Endodermal cell (in vitro differentiated cells): ENCODE measurements at regions not wholly inside any gene's neighbourhood (a gene's known extent, or its start where the extent isn't known, plus 50 kb on each side); places are given as distances from the start of the nearest gene placed in this dataset.

Source experiments
- DNase-seq: peaks from one replicate; pipeline ENCODE4 v3.0.0-alpha.2; 2017
- H3K27ac ChIP-seq: 2 replicates; pipeline ENCODE4 v1.5.1; 2013; ENCODE audit warnings: mild to moderate bottlenecking, low read depth, low read length, moderate library complexity
- H3K27me3 ChIP-seq: 2 replicates; pipeline ENCODE4 v1.6.1; 2013; ENCODE audit warnings: mild to moderate bottlenecking, low read length, moderate library complexity; ENCODE audit not compliant: insufficient read depth, control insufficient read depth, poor library complexity, severe bottlenecking
- H3K36me3 ChIP-seq: 2 replicates; pipeline ENCODE4 v1.7.0; 2013; ENCODE audit warnings: mild to moderate bottlenecking, low read length, moderate library complexity; ENCODE audit not compliant: control insufficient read depth, insufficient read depth
- H3K4me1 ChIP-seq: one replicate; pipeline ENCODE4 v1.7.0; 2013; ENCODE audit warnings: low read length; ENCODE audit not compliant: control insufficient read depth, insufficient read depth
- H3K4me3 ChIP-seq: 2 replicates; pipeline ENCODE4 v1.5.1; 2013; ENCODE audit warnings: mild to moderate bottlenecking, low read length, moderate library complexity
- H3K9ac ChIP-seq: 2 replicates; pipeline ENCODE4 v1.6.1; 2013; ENCODE audit warnings: mild to moderate bottlenecking, low read length, moderate library complexity; ENCODE audit not compliant: poor library complexity, severe bottlenecking; ENCODE audit errors: extremely low read depth
- H3K9me3 ChIP-seq: 2 replicates; pipeline ENCODE4 v1.6.1; 2013; ENCODE audit warnings: mild to moderate bottlenecking, low read length, moderate library complexity; ENCODE audit not compliant: control insufficient read depth
- H3K27ac Mint-ChIP-seq: 2 replicates; pipeline ENCODE4 v1.8.0; 2020; ENCODE audit warnings: mixed read lengths
- H3K27me3 Mint-ChIP-seq: 2 replicates; pipeline ENCODE4 v1.8.0; 2021; ENCODE audit warnings: mild to moderate bottlenecking, mixed read lengths; ENCODE audit not compliant: insufficient read depth
- H3K36me3 Mint-ChIP-seq: 2 replicates; pipeline ENCODE4 v1.8.0; 2020; ENCODE audit warnings: low read depth, mixed read lengths
- H3K4me1 Mint-ChIP-seq: 2 replicates; pipeline ENCODE4 v1.8.0; 2020; ENCODE audit warnings: mixed read lengths
- H3K4me3 Mint-ChIP-seq: 2 replicates; pipeline ENCODE4 v1.8.0; 2020; ENCODE audit warnings: mild to moderate bottlenecking, moderate library complexity, mixed read lengths
- H3K9me3 Mint-ChIP-seq: 2 replicates; pipeline ENCODE4 v1.8.0; 2020; ENCODE audit warnings: mild to moderate bottlenecking, mixed read lengths
- CTCF ChIP-seq: fragments of 200-600 bp; sonication (generic); conservative IDR thresholded peaks from 2 replicates; pipeline ENCODE4 v1.5.0; 2021; ENCODE audit warnings: antibody characterized with exemption, mild to moderate bottlenecking
- WGBS, 2 experiments: methylation state at CpG; one replicate each; pipeline versions ENCODE4 v1.1.5 to v1.1.7; 2013; ENCODE audit warnings: missing lambda C conversion rate in 2 of 2, mixed read lengths in 1 of 2; ENCODE audit not compliant: insufficient coverage in 1 of 2, insufficient read length in 1 of 2; 5-methylcytosine and 5-hydroxymethylcytosine counted together

GRCh38 chr2:149652526-149652925, 65.0 kb upstream of the MMADHC start:
- no peaks in the 10 kb centered on the region for H3K36me3 ChIP-seq
- Mint-ChIP-seq H3K27ac (no peak overlapping the region), H3K4me1 (peaks cover 36% of the 10 kb centered on the region), H3K27me3 (no peaks in the 10 kb centered on the region), H3K36me3 (peaks cover 7% of the 10 kb centered on the region), H3K9me3 (peaks cover 32% of the 10 kb centered on the region), H3K4me3 (no peak overlapping the region)
- H3K9me3 ChIP-seq = peaks cover 31% of the 10 kb centered on the region
- no peak for DNase-seq
- H3K27ac ChIP-seq = no peak overlapping the region
- H3K4me3 ChIP-seq = peak overlapping the region; percentile 27
- no peak overlapping the region for H3K9ac ChIP-seq
- H3K27me3 ChIP-seq = no peaks in the 10 kb centered on the region
- TF ChIP-seq CTCF = no peak
- 89 to 100% methylated on average over 1 to 3 of the region's 3 CpGs for WGBS, 2 experiments
- peaks cover 6% of the 10 kb centered on the region for H3K4me1 ChIP-seq

- Mint-ChIP-seq H3K4me1 (peaks cover 28% of the 10 kb centered on the region), H3K9me3 (peaks cover 32% of the 10 kb centered on the region), H3K27ac (no peak overlapping the region), H3K36me3 (peaks cover 7% of the 10 kb centered on the region), H3K4me3 (no peak overlapping the region), H3K27me3 (no peaks in the 10 kb centered on the region)
- H3K4me1 ChIP-seq = peaks cover 4% of the 10 kb centered on the region
- no peaks in the 10 kb centered on the region for H3K27me3 ChIP-seq
- H3K9ac ChIP-seq = no peak overlapping the region
- H3K9me3 ChIP-seq = peaks cover 31% of the 10 kb centered on the region
- H3K27ac ChIP-seq = no peak overlapping the region
- TF ChIP-seq CTCF = no peak
- no peak for DNase-seq
- H3K4me3 ChIP-seq = peak overlapping the region; percentile 56
- 89 to 96% methylated on average over 6 of the region's 6 CpGs for WGBS, 2 experiments
- H3K36me3 ChIP-seq = no peaks in the 10 kb centered on the region
Observed at GRCh38 chr2:149651229-149651628, 63.7 kb upstream of the MMADHC start.

DNA sequence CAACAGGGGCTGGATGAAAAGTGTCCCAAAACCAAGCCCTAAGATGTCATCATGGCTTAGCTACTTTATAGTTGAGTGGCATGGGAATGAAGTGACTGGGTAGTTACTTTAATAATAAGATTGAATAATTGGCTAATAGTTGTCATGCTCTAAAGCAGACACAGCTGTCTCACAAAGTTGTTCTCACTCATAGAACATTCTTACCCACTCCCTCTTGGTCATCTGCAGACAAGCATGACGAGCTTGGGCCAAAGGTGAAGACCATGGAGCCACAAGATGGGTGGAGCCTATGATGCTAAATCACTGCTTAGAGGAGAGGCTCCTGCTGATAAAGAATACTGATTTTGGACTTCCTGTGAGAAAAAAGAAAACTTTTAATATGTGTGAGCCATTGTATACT, 62.4 kb upstream of the MMADHC start:
- H3K36me3 ChIP-seq = no peaks in the 10 kb centered on the region
- Mint-ChIP-seq H3K4me1 (peaks cover 28% of the 10 kb centered on the region), H3K9me3 (peaks cover 24% of the 10 kb centered on the region), H3K27me3 (no peaks in the 10 kb centered on the region), H3K27ac (no peak overlapping the region), H3K36me3 (peaks cover 7% of the 10 kb centered on the region), H3K4me3 (no peak overlapping the region)
- WGBS, 2 experiments = 84% methylated on average over 1 of the region's 1 CpG; no CpG with 5 or more reads in 1 of the 2 experiments
- no peak overlapping the region for H3K27ac ChIP-seq
- H3K4me1 ChIP-seq = peaks cover 4% of the 10 kb centered on the region
- peak overlapping the region; percentile 56 for H3K4me3 ChIP-seq
- no peaks in the 10 kb centered on the region for H3K27me3 ChIP-seq
- no peak overlapping the region for H3K9ac ChIP-seq
- no peak for DNase-seq
- peaks cover 23% of the 10 kb centered on the region for H3K9me3 ChIP-seq
- no peak for TF ChIP-seq CTCF
